ENCODE measurements at regions not wholly inside any gene's neighbourhood (a gene's known extent, or its start where the extent isn't known, plus 50 kb on each side); places are given as distances from the start of the nearest gene placed in this dataset.

DNA sequence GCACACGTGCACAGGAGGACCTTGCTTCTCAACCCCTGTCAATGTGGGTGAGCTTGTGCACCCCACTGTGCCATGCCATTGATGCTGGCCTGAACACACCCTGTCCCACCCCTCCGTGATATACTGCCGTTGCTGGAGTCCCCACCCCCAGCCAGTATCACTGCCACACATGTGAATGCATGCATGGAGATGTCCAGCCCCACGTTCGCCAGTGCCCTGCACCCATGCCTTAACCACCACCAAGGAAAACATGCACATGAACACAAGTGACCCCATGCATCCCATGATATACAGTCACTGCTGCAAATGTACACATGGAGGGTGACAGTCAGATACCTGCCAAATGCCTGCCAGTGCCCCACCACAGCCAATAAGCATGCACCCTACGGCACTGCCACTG is 692.5 kb upstream of the ZWINT start:
- Histone ChIP-seq H3K9me3 (no peaks in the 10 kb centered on the region), H3K27me3 (ENCODE audit: insufficient read depth) (no peaks in the 10 kb centered on the region), H3K27ac (ENCODE audit: low read depth in 2 of 2, low read length in 1 of 2) (no peak overlapping the region), H3K4me1 (ENCODE audit: control insufficient read depth in 1 of 2, insufficient read depth in 2 of 2, low read depth in 1 of 2, low read length in 1 of 2) (no peaks in the 10 kb centered on the region), H3K36me3 (replicated peaks in 1 of 2; ENCODE audit: control insufficient read depth in 1 of 2, insufficient read depth in 2 of 2, low read length in 1 of 2) (no peaks in the 10 kb centered on the region), H3K9me2 (no peaks in the 10 kb centered on the region), H2AFZ (ENCODE audit: low read depth) (no peak overlapping the region), H4K20me1 (ENCODE audit: insufficient read depth) (no peaks in the 10 kb centered on the region), H3K79me2 (ENCODE audit: insufficient read depth) (no peaks in the 10 kb centered on the region), H3K4me3 (ENCODE audit: low read depth in 2 of 2, low read length in 1 of 2) (no peak overlapping the region), H3K9ac (no peak overlapping the region), H3F3A (replicated peaks; ENCODE audit: insufficient read depth) (no peaks in the 10 kb centered on the region), H3K4me2 (no peak overlapping the region)
- POLR2A ChIA-PET, result no interaction called here
- TF ChIP-seq, protein P1, sequence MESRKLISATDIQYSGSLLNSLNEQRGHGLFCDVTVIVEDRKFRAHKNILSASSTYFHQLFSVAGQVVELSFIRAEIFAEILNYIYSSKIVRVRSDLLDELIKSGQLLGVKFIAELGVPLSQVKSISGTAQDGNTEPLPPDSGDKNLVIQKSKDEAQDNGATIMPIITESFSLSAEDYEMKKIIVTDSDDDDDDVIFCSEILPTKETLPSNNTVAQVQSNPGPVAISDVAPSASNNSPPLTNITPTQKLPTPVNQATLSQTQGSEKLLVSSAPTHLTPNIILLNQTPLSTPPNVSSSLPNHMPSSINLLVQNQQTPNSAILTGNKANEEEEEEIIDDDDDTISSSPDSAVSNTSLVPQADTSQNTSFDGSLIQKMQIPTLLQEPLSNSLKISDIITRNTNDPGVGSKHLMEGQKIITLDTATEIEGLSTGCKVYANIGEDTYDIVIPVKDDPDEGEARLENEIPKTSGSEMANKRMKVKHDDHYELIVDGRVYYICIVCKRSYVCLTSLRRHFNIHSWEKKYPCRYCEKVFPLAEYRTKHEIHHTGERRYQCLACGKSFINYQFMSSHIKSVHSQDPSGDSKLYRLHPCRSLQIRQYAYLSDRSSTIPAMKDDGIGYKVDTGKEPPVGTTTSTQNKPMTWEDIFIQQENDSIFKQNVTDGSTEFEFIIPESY (IDR thresholded peaks at IDR 0.05; ENCODE audit: borderline replicate concordance, low read depth), result no peak
- TF ChIP-seq FOXM1 (IDR thresholded peaks at IDR 0.05; ENCODE audit: low read depth) (no peak), RFX5 (IDR thresholded peaks at IDR 0.05; ENCODE audit: low read length) (no peak), YY1 (IDR thresholded peaks at IDR 0.05; ENCODE audit: low read depth) (no peak), USF2 (IDR thresholded peaks at IDR 0.05; ENCODE audit: borderline replicate concordance, low read depth, low read length) (no peak), TCF12 (IDR thresholded peaks at IDR 0.05) (no peak), FOSL2 (IDR thresholded peaks at IDR 0.05; ENCODE audit: borderline replicate concordance, low read depth) (no peak), FOXJ3 (CRISPR knock-in tag; IDR thresholded peaks at IDR 0.05) (no peak), RCOR1 (IDR thresholded peaks at IDR 0.05; ENCODE audit: low read length) (no peak)
- CTCF ChIA-PET, result no interaction called here
- DNase-seq, result no peak
- WGBS (ENCODE audit: low lambda C conversion rate), result 6% methylated on average over 3 of the region's 6 CpGs

DNA sequence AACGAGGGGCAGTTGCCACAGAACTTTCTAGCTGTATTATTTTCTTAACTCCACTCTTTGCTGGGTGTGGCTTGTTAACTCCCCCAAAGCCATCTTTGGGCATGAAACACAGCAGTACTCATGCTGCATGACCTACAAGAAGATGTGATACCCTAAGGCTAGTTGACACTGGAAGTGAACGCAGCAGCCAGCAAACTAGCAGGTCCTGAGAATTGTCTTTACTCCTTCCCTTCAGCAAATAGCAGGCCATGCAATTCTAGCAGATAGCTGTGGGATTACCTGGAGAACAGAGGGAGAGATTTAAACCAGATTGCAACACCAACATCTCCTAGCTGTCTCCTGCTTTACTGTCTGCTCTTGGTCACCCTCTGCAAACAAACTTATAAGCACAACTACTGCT is 688.0 kb upstream of the ZWINT start:
- CTCF ChIA-PET, result no interaction called here
- POLR2A ChIA-PET, result no interaction called here
- Histone ChIP-seq H3K9ac (no peak overlapping the region), H3K4me2 (no peak overlapping the region), H2AFZ (ENCODE audit: low read depth) (no peak overlapping the region), H3K79me2 (ENCODE audit: insufficient read depth) (no peaks in the 10 kb centered on the region), H3K27me3 (ENCODE audit: insufficient read depth) (no peaks in the 10 kb centered on the region), H3K27ac (ENCODE audit: low read depth in 2 of 2, low read length in 1 of 2) (no peak overlapping the region), H3F3A (replicated peaks; ENCODE audit: insufficient read depth) (no peaks in the 10 kb centered on the region), H3K4me1 (ENCODE audit: control insufficient read depth in 1 of 2, insufficient read depth in 2 of 2, low read depth in 1 of 2, low read length in 1 of 2) (no peaks in the 10 kb centered on the region), H3K9me2 (no peaks in the 10 kb centered on the region), H4K20me1 (ENCODE audit: insufficient read depth) (no peaks in the 10 kb centered on the region), H3K36me3 (replicated peaks in 1 of 2; ENCODE audit: control insufficient read depth in 1 of 2, insufficient read depth in 2 of 2, low read length in 1 of 2) (no peaks in the 10 kb centered on the region), H3K9me3 (no peaks in the 10 kb centered on the region), H3K4me3 (ENCODE audit: low read depth in 2 of 2, low read length in 1 of 2) (no peak overlapping the region)
- no peak for TF ChIP-seq RFX5 (IDR thresholded peaks at IDR 0.05; ENCODE audit: low read length)
- no peak for TF ChIP-seq IRF3 (IDR thresholded peaks at IDR 0.05; ENCODE audit: low read depth, low read length)
- no peak for TF ChIP-seq MXI1 (IDR thresholded peaks at IDR 0.05; ENCODE audit: low read depth, low read length)
- no peak for TF ChIP-seq USF2 (IDR thresholded peaks at IDR 0.05; ENCODE audit: borderline replicate concordance, low read depth, low read length)
- TF ChIP-seq, protein P1 (IDR thresholded peaks at IDR 0.05; ENCODE audit: borderline replicate concordance, low read depth), result no peak
- no peak for TF ChIP-seq EP300 (IDR thresholded peaks at IDR 0.05; ENCODE audit: borderline replicate concordance in 1 of 2, low read depth in 1 of 2, low read length in 1 of 2)
- no peak for TF ChIP-seq PBX3 (IDR thresholded peaks at IDR 0.05)
- no peak for TF ChIP-seq SMC3 (IDR thresholded peaks at IDR 0.05; ENCODE audit: low read depth, low read length)
- TF ChIP-seq SIN3A (IDR thresholded peaks at IDR 0.05; ENCODE audit: borderline replicate concordance, low read depth, low read length), result no peak
- 6% methylated on average over 2 of the region's 2 CpGs for WGBS (ENCODE audit: low lambda C conversion rate)
- DNase-seq, result no peak
